ENCODE measurements at regions not wholly inside any gene's neighbourhood (a gene's known extent, or its start where the extent isn't known, plus 50 kb on each side); places are given as distances from the start of the nearest gene placed in this dataset.

DNA sequence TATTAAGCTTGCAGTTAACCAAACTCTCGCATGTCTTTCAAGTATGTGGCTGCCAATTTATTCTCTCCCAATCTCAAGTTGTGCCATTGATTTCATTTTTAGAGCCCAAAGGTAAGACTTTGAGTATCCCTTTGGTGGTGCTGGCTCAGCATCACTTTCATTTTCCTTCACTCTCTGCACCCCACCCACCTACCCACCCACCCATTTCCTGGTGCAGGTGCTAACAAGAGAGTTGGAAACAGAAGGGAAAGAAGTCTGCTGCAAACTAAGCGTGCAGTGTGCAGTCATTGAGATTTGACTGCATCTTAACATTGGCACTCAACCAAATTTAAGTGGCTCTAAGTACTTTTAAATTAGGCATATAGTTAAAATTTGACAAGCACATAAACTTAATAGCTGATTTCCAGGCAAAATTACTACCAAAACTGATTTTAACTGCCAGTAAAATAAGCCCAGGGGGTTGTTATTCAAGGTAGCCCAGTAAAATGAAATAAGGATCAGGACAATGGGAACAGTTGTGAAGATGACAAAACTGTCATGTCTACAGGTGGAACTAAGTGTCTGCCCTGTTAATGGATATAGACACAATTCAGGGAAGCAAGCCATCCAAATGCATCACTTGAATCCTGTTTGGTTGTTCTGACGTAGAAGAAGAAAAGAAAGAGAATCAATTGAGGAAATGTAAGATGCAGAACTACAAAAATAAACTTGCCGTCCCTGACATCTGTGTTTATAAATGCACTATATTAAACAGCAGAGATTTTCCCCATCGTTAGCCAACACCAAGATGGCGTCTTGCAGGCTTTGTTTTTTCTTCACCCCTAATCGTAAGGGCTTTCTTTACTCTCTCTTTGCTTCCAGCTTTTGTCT is 184.2 kb downstream of the KDR start:
- ChIA-PET POLR2A (no interaction called here), CTCF (no interaction called here)
- peaks cover under 1% of the 10 kb centered on the region for H3K4me1 ChIP-seq (ENCODE audit: control insufficient read depth, insufficient read depth, low read length)

GRCh38 chr4:54937501-54937900 is 187.9 kb downstream of the KDR start:
- Histone ChIP-seq H3K9me3 (ENCODE audit: control insufficient read depth, insufficient read depth, low read depth, low read length) (no peaks in the 10 kb centered on the region), H3K27ac (ENCODE audit: extremely low read depth, low read depth, low read length) (no peak overlapping the region), H3K36me3 (ENCODE audit: control insufficient read depth in 2 of 2, insufficient read depth in 1 of 2, low read length in 2 of 2) (no peaks in the 10 kb centered on the region), H3K4me1 (ENCODE audit: control insufficient read depth, insufficient read depth, low read length) (peaks cover 3% of the 10 kb centered on the region), H3K4me3 (ENCODE audit: low read depth, low read length) (no peak overlapping the region)
- ChIA-PET POLR2A (no interaction called here), CTCF (no interaction called here)
- no peak for TF ChIP-seq ZNF548 (tag by site-specific recombination; IDR thresholded peaks at IDR 0.05)
- TF ChIP-seq ZNF416 (tag by site-specific recombination; IDR thresholded peaks at IDR 0.05), result no peak
- no peak for TF ChIP-seq ZNF23 (tag by site-specific recombination; IDR thresholded peaks at IDR 0.05; ENCODE audit: borderline replicate concordance)
- no peak for TF ChIP-seq ZNF501 (tag by site-specific recombination; IDR thresholded peaks at IDR 0.05)

More for the DNA sequence above, 184.2 kb downstream of the KDR start:
- Histone ChIP-seq H3K9me3 (ENCODE audit: control insufficient read depth, insufficient read depth, low read depth, low read length) (no peaks in the 10 kb centered on the region), H3K27ac (ENCODE audit: extremely low read depth, low read depth, low read length) (no peak overlapping the region), H3K36me3 (ENCODE audit: control insufficient read depth in 2 of 2, insufficient read depth in 1 of 2, low read length in 2 of 2) (no peaks in the 10 kb centered on the region), H3K4me3 (ENCODE audit: low read depth, low read length) (no peak overlapping the region)
- TF ChIP-seq ZNF658 (tag by site-specific recombination; IDR thresholded peaks at IDR 0.05), result no peak
- TF ChIP-seq ZNF521 (tag by site-specific recombination; IDR thresholded peaks at IDR 0.05), result no peak
- TF ChIP-seq, protein P1, sequence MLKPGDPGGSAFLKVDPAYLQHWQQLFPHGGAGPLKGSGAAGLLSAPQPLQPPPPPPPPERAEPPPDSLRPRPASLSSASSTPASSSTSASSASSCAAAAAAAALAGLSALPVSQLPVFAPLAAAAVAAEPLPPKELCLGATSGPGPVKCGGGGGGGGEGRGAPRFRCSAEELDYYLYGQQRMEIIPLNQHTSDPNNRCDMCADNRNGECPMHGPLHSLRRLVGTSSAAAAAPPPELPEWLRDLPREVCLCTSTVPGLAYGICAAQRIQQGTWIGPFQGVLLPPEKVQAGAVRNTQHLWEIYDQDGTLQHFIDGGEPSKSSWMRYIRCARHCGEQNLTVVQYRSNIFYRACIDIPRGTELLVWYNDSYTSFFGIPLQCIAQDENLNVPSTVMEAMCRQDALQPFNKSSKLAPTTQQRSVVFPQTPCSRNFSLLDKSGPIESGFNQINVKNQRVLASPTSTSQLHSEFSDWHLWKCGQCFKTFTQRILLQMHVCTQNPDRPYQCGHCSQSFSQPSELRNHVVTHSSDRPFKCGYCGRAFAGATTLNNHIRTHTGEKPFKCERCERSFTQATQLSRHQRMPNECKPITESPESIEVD (tag by site-specific recombination; IDR thresholded peaks at IDR 0.05), result peak; percentile 40; the same call in 1 of the 2 replicates
- no peak for TF ChIP-seq ZNF16 (tag by site-specific recombination; IDR thresholded peaks at IDR 0.05; ENCODE audit: low read depth)
- no peak for TF ChIP-seq ZNF311 (tag by site-specific recombination; IDR thresholded peaks at IDR 0.05; ENCODE audit: borderline replicate concordance)
- peak; percentile 35; the same call in 1 of the 2 replicates for TF ChIP-seq ZNF843 (tag by site-specific recombination; IDR thresholded peaks at IDR 0.05)
- no peak for TF ChIP-seq ZBTB44 (tag by site-specific recombination; IDR thresholded peaks at IDR 0.05)
- TF ChIP-seq ZNF514 (tag by site-specific recombination; IDR thresholded peaks at IDR 0.05), result no peak
- TF ChIP-seq KLF9 (tag by site-specific recombination; IDR thresholded peaks at IDR 0.05; ENCODE audit: low read depth), result no peak
- TF ChIP-seq ZNF791 (tag by site-specific recombination; IDR thresholded peaks at IDR 0.05), result no peak
- 0 out of 2 replicates have a peak, but pooled peaks have one; percentile 13 for TF ChIP-seq OSR2 (tag by site-specific recombination; IDR thresholded peaks at IDR 0.05)
- TF ChIP-seq ZNF624 (tag by site-specific recombination; IDR thresholded peaks at IDR 0.05), result no peak
- no peak for TF ChIP-seq ZNF202 (tag by site-specific recombination; IDR thresholded peaks at IDR 0.05; ENCODE audit: borderline replicate concordance)
- no peak for TF ChIP-seq MZF1 (tag by site-specific recombination; IDR thresholded peaks at IDR 0.05; ENCODE audit: borderline replicate concordance)
- no peak for TF ChIP-seq ZBTB8A (tag by site-specific recombination; IDR thresholded peaks at IDR 0.05)
- TF ChIP-seq YY1 (tag by site-specific recombination; IDR thresholded peaks at IDR 0.05), result no peak
- no peak for TF ChIP-seq HOXA7 (CRISPR knock-in tag; IDR thresholded peaks at IDR 0.05; ENCODE audit: borderline replicate concordance)
- TF ChIP-seq BCL11B (tag by site-specific recombination; IDR thresholded peaks at IDR 0.05; ENCODE audit: low read depth), result 0 out of 2 replicates have a peak, but pooled peaks have one; percentile 45
- TF ChIP-seq ZBTB1 (tag by site-specific recombination; IDR thresholded peaks at IDR 0.05), result no peak
- TF ChIP-seq, protein P2, sequence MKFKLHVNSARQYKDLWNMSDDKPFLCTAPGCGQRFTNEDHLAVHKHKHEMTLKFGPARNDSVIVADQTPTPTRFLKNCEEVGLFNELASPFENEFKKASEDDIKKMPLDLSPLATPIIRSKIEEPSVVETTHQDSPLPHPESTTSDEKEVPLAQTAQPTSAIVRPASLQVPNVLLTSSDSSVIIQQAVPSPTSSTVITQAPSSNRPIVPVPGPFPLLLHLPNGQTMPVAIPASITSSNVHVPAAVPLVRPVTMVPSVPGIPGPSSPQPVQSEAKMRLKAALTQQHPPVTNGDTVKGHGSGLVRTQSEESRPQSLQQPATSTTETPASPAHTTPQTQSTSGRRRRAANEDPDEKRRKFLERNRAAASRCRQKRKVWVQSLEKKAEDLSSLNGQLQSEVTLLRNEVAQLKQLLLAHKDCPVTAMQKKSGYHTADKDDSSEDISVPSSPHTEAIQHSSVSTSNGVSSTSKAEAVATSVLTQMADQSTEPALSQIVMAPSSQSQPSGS (tag by site-specific recombination; IDR thresholded peaks at IDR 0.05; ENCODE audit: low read depth), result no peak
- TF ChIP-seq ZEB2 (tag by site-specific recombination; IDR thresholded peaks at IDR 0.05), result no peak
- TF ChIP-seq SETDB1 (IDR thresholded peaks at IDR 0.05; ENCODE audit: insufficient read length, low read length), result no peak
- TF ChIP-seq ZNF335 (tag by site-specific recombination; conservative IDR thresholded peaks at IDR 0.05), result no peak

Data from HEK293 (cell line).